ENCODE measurements at regions not wholly inside any gene's neighbourhood (a gene's known extent, or its start where the extent isn't known, plus 50 kb on each side); places are given as distances from the start of the nearest gene placed in this dataset.

DNA sequence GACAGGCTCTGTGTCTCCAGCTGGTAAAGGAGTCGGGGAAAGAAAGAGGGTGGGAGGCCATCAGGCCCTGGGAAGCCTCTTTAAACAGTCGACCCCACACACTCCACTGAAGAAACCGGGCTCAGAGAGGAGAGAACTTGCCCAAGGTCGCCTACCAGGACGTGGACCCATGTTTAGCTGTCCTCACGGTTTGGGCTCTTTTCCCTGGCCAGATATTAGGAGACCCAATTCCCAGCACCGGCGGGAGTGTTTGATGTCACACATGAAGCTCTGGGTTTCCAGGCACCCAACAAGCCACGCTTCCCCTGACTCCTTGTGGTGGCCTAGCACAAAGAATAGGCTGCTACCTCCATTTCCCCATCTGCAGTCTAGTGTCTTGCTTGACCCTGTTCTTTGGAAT is 52.2 kb upstream of the GRIP2 start:
- Histone ChIP-seq H3K27me3 (replicated peaks in 1 of 4; ENCODE audit: control insufficient read depth in 3 of 4, extremely low read depth in 1 of 4, insufficient read depth in 3 of 4, low read length in 3 of 4) (no peaks in the 10 kb centered on the region), H3K18ac (ENCODE audit: extremely low read depth, low read length) (no peak overlapping the region), H3K23ac (ENCODE audit: insufficient read length) (no peak overlapping the region), H3K9ac (replicated peaks in 1 of 4; ENCODE audit: extremely low read depth in 1 of 4, low read depth in 3 of 4, low read length in 3 of 4) (no peak overlapping the region), H2BK15ac (ENCODE audit: low read length) (no peak overlapping the region), H3K4ac (replicated peaks; ENCODE audit: insufficient read length, low read depth, low read length) (no peak overlapping the region), H3K36me3 (ENCODE audit: control insufficient read depth in 2 of 4, insufficient read depth in 4 of 4, low read length in 3 of 4) (no peaks in the 10 kb centered on the region), H3K56ac (replicated peaks; ENCODE audit: insufficient read length, low read depth, low read length) (no peak overlapping the region), H2BK20ac (ENCODE audit: low read length) (no peak overlapping the region), H3K4me1 (replicated peaks in 1 of 4; ENCODE audit: control insufficient read depth in 3 of 4, insufficient read depth in 4 of 4, low read length in 3 of 4) (peaks cover 0 to 2% (median 0%) of the 10 kb centered on the region in 4 experiments; a peak in 2 of 7 replicates), H3K4me3 (ENCODE audit: extremely low read depth in 1 of 4, insufficient read depth in 2 of 4, low read depth in 3 of 4, low read length in 4 of 4) (no peak overlapping the region), H4K8ac (ENCODE audit: extremely low read depth, insufficient read depth, low read length) (peak overlapping the region; percentile 36; the same call in 1 of the 2 replicates), H4K91ac (replicated peaks; ENCODE audit: insufficient read length, low read length) (no peak overlapping the region), H3K79me1 (ENCODE audit: low read depth, low read length) (no peaks in the 10 kb centered on the region), H2AK5ac (ENCODE audit: low read depth, low read length) (no peak overlapping the region), H3K9me3 (ENCODE audit: insufficient read depth in 2 of 2, low read depth in 1 of 2, low read length in 1 of 2) (no peaks in the 10 kb centered on the region), H4K20me1 (replicated peaks in 1 of 2; ENCODE audit: control insufficient read depth in 1 of 2, insufficient read depth in 2 of 2, low read length in 2 of 2) (peaks cover 2 to 5% of the 10 kb centered on the region in 2 experiments), H2BK12ac (ENCODE audit: low read depth, low read length) (no peak overlapping the region), H3K4me2 (ENCODE audit: insufficient read depth in 1 of 2, low read depth in 2 of 2, low read length in 2 of 2) (no peak overlapping the region), H3K23me2 (ENCODE audit: low read depth, low read length) (no peaks in the 10 kb centered on the region), H2BK120ac (replicated peaks; ENCODE audit: low read depth, low read length) (no peak overlapping the region), H4K5ac (ENCODE audit: insufficient read length, low read depth, low read length) (no peak overlapping the region), H3K27ac (ENCODE audit: low read depth, low read length) (no peak overlapping the region), H2BK5ac (ENCODE audit: low read depth, low read length) (no peak overlapping the region), H3K14ac (ENCODE audit: insufficient read length) (no peak overlapping the region), H3K79me2 (ENCODE audit: control insufficient read depth in 1 of 2, insufficient read depth in 2 of 2, low read length in 2 of 2) (no peaks in the 10 kb centered on the region), H2AFZ (ENCODE audit: low read length) (no peak overlapping the region)
- CTCF ChIA-PET (ENCODE audit: partially characterized antibody), result interaction anchor here (0.9 to 3.5 kb wide), 4 partner anchors 16 to 83 kb away, joined by 3 to 14 read pairs (median 8); no protein-coding TSS in a partner anchor
- POLR2A ChIA-PET (ENCODE audit: partially characterized antibody), result no interaction called here
- no peak for DNase-seq (ENCODE audit: low read depth in 1 of 2, low spot score in 2 of 2)
- 78% methylated on average over 9 of the region's 9 CpGs; no CpG with 5 or more reads in 1 of the 2 experiments for whole genome bisulfite sequencing, 2 experiments (ENCODE audit: extremely low coverage in 1 of 2, insufficient coverage in 1 of 2, insufficient read length in 1 of 2, insufficient replicate concordance in 2 of 2, low coverage in 1 of 2, low lambda C conversion rate in 2 of 2, missing lambda C conversion rate in 1 of 2)
- TF ChIP-seq EGR1 (IDR thresholded peaks at IDR 0.05; ENCODE audit: borderline replicate concordance, low read depth, low read length) (no peak), CTBP2 (IDR thresholded peaks at IDR 0.05; ENCODE audit: borderline replicate concordance, insufficient read depth, insufficient read length, low read length) (no peak), POLR2A (IDR thresholded peaks at IDR 0.05; ENCODE audit: control extremely low read depth in 1 of 2, low read depth in 2 of 2, low read length in 2 of 2) (no peak), HDAC2 (IDR thresholded peaks at IDR 0.05; ENCODE audit: borderline replicate concordance in 1 of 2, low read depth in 2 of 2, low read length in 2 of 2) (no peak), SIX5 (IDR thresholded peaks at IDR 0.05; ENCODE audit: low read depth, low read length) (no peak), BCL11A (IDR thresholded peaks at IDR 0.05; ENCODE audit: low read depth in 2 of 2, low read length in 2 of 2) (no peak), NANOG (IDR thresholded peaks at IDR 0.05; ENCODE audit: insufficient read depth, low read depth, low read length, poor library complexity, severe bottlenecking) (no peak), BACH1 (IDR thresholded peaks at IDR 0.05; ENCODE audit: low read length) (no peak), CHD2 (IDR thresholded peaks at IDR 0.05; ENCODE audit: low read length) (no peak), MAFK (IDR thresholded peaks at IDR 0.05; ENCODE audit: low read depth, low read length) (no peak), PHF8 (conservative IDR thresholded peaks at IDR 0.05; ENCODE audit: low read depth, low read length) (no peak), POU5F1 (IDR thresholded peaks at IDR 0.05; ENCODE audit: low read depth, low read length) (no peak), EZH2 (IDR thresholded peaks at IDR 0.05; ENCODE audit: low read depth, low read length, severe bottlenecking) (no peak)
- TF ChIP-seq, protein P1, sequence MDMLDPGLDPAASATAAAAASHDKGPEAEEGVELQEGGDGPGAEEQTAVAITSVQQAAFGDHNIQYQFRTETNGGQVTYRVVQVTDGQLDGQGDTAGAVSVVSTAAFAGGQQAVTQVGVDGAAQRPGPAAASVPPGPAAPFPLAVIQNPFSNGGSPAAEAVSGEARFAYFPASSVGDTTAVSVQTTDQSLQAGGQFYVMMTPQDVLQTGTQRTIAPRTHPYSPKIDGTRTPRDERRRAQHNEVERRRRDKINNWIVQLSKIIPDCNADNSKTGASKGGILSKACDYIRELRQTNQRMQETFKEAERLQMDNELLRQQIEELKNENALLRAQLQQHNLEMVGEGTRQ (IDR thresholded peaks at IDR 0.05; ENCODE audit: low read length), result no peak
- FAIRE-seq, result no peak

Data from H1 (cell line).